OCI-LY7 (cell line): ENCODE measurements at regions not wholly inside any gene's neighbourhood (a gene's known extent, or its start where the extent isn't known, plus 50 kb on each side); places are given as distances from the start of the nearest gene placed in this dataset.

Source experiments
- BruUV-seq: library from RNA; stranded (reverse); fragments of 400-500 nt; replicated peaks from 2 replicates; lab custom pipeline; 2021; lab: Mats Ljungman, UMichigan
- CTCF ChIA-PET: fragments of 300-600 bp; sonication (Branson Sonifier 250); formaldehyde crosslinking; loops from one replicate; lab custom pipeline; 2022; ENCODE audit warnings: antibody characterized with exemption; ENCODE audit not compliant: unreplicated experiment; lab: Charles Lee
- POLR2A ChIA-PET: fragments of 300-600 bp; sonication (Branson Sonifier 250); formaldehyde crosslinking; loops from one replicate; lab custom pipeline; 2022; ENCODE audit warnings: antibody characterized with exemption; lab: Charles Lee
- DNase-seq: peaks from one replicate; pipeline ENCODE4 v3.0.0-alpha.2; 2015; ENCODE audit warnings: low spot score
- H2AFZ ChIP-seq: fragments of 200-600 bp; sonication (generic), shearing (Covaris generic); 2 replicates; pipeline ENCODE4 v1.6.1; 2014; ENCODE audit warnings: mild to moderate bottlenecking, antibody characterized with exemption, low read length, moderate library complexity
- H3K27ac ChIP-seq: fragments of 200-600 bp; sonication (generic); 2 replicates; pipeline ENCODE4 v1.5.1; 2014; ENCODE audit warnings: mixed run types, low read depth, mild to moderate bottlenecking, moderate library complexity, low read length, inconsistent platforms; ENCODE audit not compliant: poor library complexity, severe bottlenecking
- H3K36me3 ChIP-seq: fragments of 200-600 bp; sonication (generic); 2 replicates; pipeline ENCODE4 v1.6.1; 2014; ENCODE audit warnings: mild to moderate bottlenecking, antibody characterized with exemption, low read length, moderate library complexity, mixed read lengths; ENCODE audit not compliant: insufficient read depth
- H3K4me1 ChIP-seq: fragments of 200-600 bp; sonication (generic); 2 replicates; pipeline ENCODE4 v1.5.1; 2014; ENCODE audit warnings: mild to moderate bottlenecking, low read length; ENCODE audit not compliant: insufficient read depth, poor library complexity, severe bottlenecking
- H3K4me2 ChIP-seq: fragments of 200-600 bp; sonication (generic); 2 replicates; pipeline ENCODE4 v1.6.1; 2014; ENCODE audit warnings: mild to moderate bottlenecking, low read length
- H3K4me3 ChIP-seq: fragments of 200-600 bp; sonication (generic); 2 replicates; pipeline ENCODE4 v1.5.1; 2014; ENCODE audit warnings: mild to moderate bottlenecking, low read depth, low read length; ENCODE audit not compliant: poor library complexity, severe bottlenecking
- H3K79me2 ChIP-seq: fragments of 200-600 bp; sonication (generic); 2 replicates; pipeline ENCODE4 v1.6.1; 2016; ENCODE audit warnings: low read depth, mild to moderate bottlenecking, low read length, moderate library complexity, mixed read lengths; ENCODE audit not compliant: insufficient read depth
- H3K9me2 ChIP-seq: fragments of 200-600 bp; sonication (generic); 2 replicates; pipeline ENCODE4 v1.6.1; 2016; ENCODE audit warnings: mild to moderate bottlenecking, low read length, mixed read lengths; ENCODE audit not compliant: insufficient read depth
- H3K9me3 ChIP-seq: fragments of 200-600 bp; sonication (generic); 2 replicates; pipeline ENCODE4 v1.6.1; 2014; ENCODE audit warnings: mild to moderate bottlenecking, mixed run types, low read length, mixed read lengths
- H4K20me1 ChIP-seq: fragments of 200-600 bp; sonication (generic); 2 replicates; pipeline ENCODE4 v1.6.1; 2014; ENCODE audit warnings: mild to moderate bottlenecking, antibody characterized with exemption, low read length, moderate library complexity, mixed read lengths; ENCODE audit not compliant: insufficient read depth
- CTCF ChIP-seq: fragments of 200-600 bp; sonication (generic); conservative IDR thresholded peaks from 2 replicates; pipeline ENCODE4 v1.5.1; 2014; ENCODE audit warnings: mild to moderate bottlenecking, antibody characterized with exemption, low read length, moderate library complexity, mixed read lengths
- EZH2phosphoT487 ChIP-seq: fragments of 200-600 bp; sonication (generic); IDR thresholded peaks from 2 replicates; pipeline ENCODE4 v1.6.1; 2018; ENCODE audit warnings: low read depth, borderline replicate concordance, mild to moderate bottlenecking, mixed run types, antibody characterized with exemption, low read length, moderate library complexity, mixed read lengths
- intact Hi-C: fragments of 100-400 bp; cut with micrococcal nuclease; formaldehyde crosslinking; loops from one replicate; pipeline ENCODE4 v1.10.0; 2022; ENCODE audit not compliant: unreplicated experiment

- H2AFZ ChIP-seq: no peak overlapping the region
- no peak overlapping the region for H3K4me2 ChIP-seq
- no peaks in the 10 kb centered on the region for H3K4me1 ChIP-seq
- H4K20me1 ChIP-seq: no peaks in the 10 kb centered on the region
- H3K9me2 ChIP-seq: no peaks in the 10 kb centered on the region
- no peaks in the 10 kb centered on the region for H3K36me3 ChIP-seq
- CTCF ChIA-PET: no interaction called here
- DNase-seq: no peak
- no peaks in the 10 kb centered on the region for H3K9me3 ChIP-seq
- intact Hi-C loops: no loop called here
- POLR2A ChIA-PET: no interaction called here
- no peak overlapping the region for H3K27ac ChIP-seq
- H3K79me2 ChIP-seq: no peaks in the 10 kb centered on the region
- no peak overlapping the region for H3K4me3 ChIP-seq
- no TSS peak for BruUV-seq
- no peak for TF ChIP-seq EZH2phosphoT487
- TF ChIP-seq CTCF: no peak
Observed at GRCh38 chr2:147501968-147502367, 342.9 kb upstream of the ACVR2A start.

DNA sequence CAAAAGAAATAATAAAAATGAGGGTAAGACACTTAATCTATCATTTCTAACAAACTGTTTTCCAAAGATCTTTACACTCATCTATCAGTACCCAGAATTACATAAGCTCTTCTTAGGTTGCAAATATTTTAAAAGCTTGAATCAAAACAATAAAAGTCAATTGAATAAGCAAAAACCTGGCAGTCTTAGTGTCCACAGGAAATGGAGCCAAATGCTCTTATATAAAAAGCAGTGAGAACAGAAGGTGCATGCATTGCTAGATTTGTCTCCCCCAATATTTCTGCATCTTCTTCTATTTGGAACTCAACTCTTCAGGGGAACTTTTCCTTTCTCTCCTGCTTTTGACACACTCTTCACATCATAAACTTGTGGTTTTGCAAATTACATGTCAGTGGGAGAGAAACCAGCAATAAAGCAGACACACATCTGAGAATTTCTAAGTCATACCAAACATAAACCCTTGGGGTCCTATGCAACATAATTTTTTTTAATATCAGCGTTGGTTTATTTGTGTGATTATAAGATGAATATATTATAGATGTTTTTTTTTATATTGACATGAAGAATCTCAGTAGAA lies 343.9 kb upstream of the ACVR2A start:
- POLR2A ChIA-PET: no interaction called here
- BruUV-seq: no TSS peak

More for the DNA sequence above, 343.9 kb upstream of the ACVR2A start:
- Histone ChIP-seq H2AFZ (no peak overlapping the region), H3K9me3 (no peaks in the 10 kb centered on the region), H3K27ac (no peak overlapping the region), H3K9me2 (no peaks in the 10 kb centered on the region), H3K4me2 (no peak overlapping the region), H3K36me3 (no peaks in the 10 kb centered on the region), H3K4me3 (no peak overlapping the region), H3K4me1 (no peaks in the 10 kb centered on the region), H3K79me2 (no peaks in the 10 kb centered on the region), H4K20me1 (no peaks in the 10 kb centered on the region)
- intact Hi-C loops: no loop called here
- DNase-seq: no peak
- CTCF ChIA-PET: no interaction called here
- TF ChIP-seq CTCF: no peak
- TF ChIP-seq EZH2phosphoT487: no peak
